ENCODE measurements at regions not wholly inside any gene's neighbourhood (a gene's known extent, or its start where the extent isn't known, plus 50 kb on each side); places are given as distances from the start of the nearest gene placed in this dataset.

DNA sequence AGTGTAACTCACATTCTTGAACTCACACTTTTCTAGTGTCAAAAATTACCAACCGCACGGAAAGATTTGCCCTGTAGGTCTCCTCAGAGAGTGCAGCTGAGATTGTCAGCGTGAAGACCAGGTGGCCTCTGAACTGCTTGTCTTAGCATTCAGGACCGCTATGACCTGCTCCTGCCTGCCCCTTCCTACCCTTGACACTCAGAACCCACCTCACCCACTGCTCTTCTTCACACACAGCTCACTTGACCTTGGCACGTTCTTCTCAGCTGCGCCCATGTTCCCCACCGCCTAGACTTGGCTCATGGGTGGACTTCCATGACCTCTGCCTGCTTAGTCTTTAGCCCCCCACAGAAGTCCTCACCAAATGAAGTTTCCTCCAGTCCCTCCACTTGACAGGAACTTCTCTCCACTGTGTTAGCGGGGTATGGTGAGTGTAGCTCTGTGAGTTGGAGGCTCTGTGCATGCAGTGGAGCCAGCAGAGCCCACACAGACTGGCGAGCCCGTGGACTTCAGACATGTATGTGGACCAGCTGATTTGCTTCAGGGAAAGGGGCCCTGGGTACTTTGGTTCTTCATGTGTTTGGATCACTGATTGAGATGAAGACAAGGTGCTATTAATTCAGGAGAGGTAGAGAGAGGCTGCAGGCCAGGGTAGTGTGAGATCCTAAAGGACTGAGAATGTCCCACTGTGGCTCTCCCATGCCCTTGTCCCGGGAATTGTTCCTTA is 221.3 kb downstream of the OPA1 start:
- Mint-ChIP-seq H3K4me3 (no peak overlapping the region), H3K36me3 (ENCODE audit: low read depth) (no peaks in the 10 kb centered on the region)
- TF ChIP-seq CTCF (conservative IDR thresholded peaks at IDR 0.05) = no peak

GRCh38 chr3:193815246-193816027 is 222.4 kb downstream of the OPA1 start:
- peaks cover 30% of the 10 kb centered on the region for H3K4me1 Mint-ChIP-seq
- TF ChIP-seq CTCF (conservative IDR thresholded peaks at IDR 0.05) = no peak
- H3K4me3 Mint-ChIP-seq = no peak overlapping the region
- H3K27me3 Mint-ChIP-seq (ENCODE audit: low read depth) = peaks cover 58% of the 10 kb centered on the region
- H3K9me3 Mint-ChIP-seq = no peaks in the 10 kb centered on the region
- H3K36me3 Mint-ChIP-seq (ENCODE audit: low read depth) = no peaks in the 10 kb centered on the region
- DNase-seq (ENCODE audit: low read depth, low spot score) = no peak
- H3K27ac Mint-ChIP-seq (ENCODE audit: unreplicated experiment) = no peak overlapping the region

More for the DNA sequence above, 221.3 kb downstream of the OPA1 start:
- DNase-seq (ENCODE audit: low read depth, low spot score) = no peak
- Mint-ChIP-seq H3K27ac (ENCODE audit: unreplicated experiment) (no peak overlapping the region), H3K4me1 (peaks cover 35% of the 10 kb centered on the region), H3K27me3 (ENCODE audit: low read depth) (peaks cover 62% of the 10 kb centered on the region), H3K9me3 (no peaks in the 10 kb centered on the region)

DNA sequence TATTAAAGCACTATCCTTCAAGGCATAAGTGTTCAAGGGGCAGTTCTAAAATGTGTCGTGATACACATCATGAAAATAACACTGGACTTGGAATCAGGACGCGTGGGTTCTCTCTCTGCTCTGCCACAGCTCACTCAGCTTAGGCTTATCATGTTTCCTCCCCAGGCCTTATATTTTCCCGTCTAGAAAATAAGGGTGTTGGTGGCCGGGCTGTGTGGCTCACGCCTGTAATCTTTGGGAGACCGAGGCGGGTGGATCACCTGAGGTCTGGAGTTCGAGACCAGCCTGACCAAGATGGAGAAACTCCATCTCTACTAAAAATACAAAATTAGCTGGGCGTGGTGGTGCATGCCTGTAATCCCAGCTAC is 223.0 kb downstream of the OPA1 start:
- Mint-ChIP-seq H3K27ac (ENCODE audit: unreplicated experiment) (no peak overlapping the region), H3K4me1 (peaks cover 25% of the 10 kb centered on the region), H3K9me3 (no peaks in the 10 kb centered on the region), H3K4me3 (no peak overlapping the region), H3K27me3 (ENCODE audit: low read depth) (peaks cover 52% of the 10 kb centered on the region), H3K36me3 (ENCODE audit: low read depth) (no peaks in the 10 kb centered on the region)
- TF ChIP-seq CTCF (conservative IDR thresholded peaks at IDR 0.05) = no peak
- DNase-seq (ENCODE audit: low read depth, low spot score) = no peak

GRCh38 chr3:193816656-193817311 is 223.8 kb downstream of the OPA1 start:
- no peaks in the 10 kb centered on the region for H3K36me3 Mint-ChIP-seq (ENCODE audit: low read depth)
- no peak for TF ChIP-seq CTCF (conservative IDR thresholded peaks at IDR 0.05)
- peaks cover 25% of the 10 kb centered on the region for H3K4me1 Mint-ChIP-seq
- H3K27ac Mint-ChIP-seq (ENCODE audit: unreplicated experiment) = no peak overlapping the region
- H3K4me3 Mint-ChIP-seq = peak overlapping the region; percentile 10
- H3K27me3 Mint-ChIP-seq (ENCODE audit: low read depth) = peaks cover 46% of the 10 kb centered on the region
- no peaks in the 10 kb centered on the region for H3K9me3 Mint-ChIP-seq
- DNase-seq (ENCODE audit: low read depth, low spot score) = peak; percentile 53

DNA sequence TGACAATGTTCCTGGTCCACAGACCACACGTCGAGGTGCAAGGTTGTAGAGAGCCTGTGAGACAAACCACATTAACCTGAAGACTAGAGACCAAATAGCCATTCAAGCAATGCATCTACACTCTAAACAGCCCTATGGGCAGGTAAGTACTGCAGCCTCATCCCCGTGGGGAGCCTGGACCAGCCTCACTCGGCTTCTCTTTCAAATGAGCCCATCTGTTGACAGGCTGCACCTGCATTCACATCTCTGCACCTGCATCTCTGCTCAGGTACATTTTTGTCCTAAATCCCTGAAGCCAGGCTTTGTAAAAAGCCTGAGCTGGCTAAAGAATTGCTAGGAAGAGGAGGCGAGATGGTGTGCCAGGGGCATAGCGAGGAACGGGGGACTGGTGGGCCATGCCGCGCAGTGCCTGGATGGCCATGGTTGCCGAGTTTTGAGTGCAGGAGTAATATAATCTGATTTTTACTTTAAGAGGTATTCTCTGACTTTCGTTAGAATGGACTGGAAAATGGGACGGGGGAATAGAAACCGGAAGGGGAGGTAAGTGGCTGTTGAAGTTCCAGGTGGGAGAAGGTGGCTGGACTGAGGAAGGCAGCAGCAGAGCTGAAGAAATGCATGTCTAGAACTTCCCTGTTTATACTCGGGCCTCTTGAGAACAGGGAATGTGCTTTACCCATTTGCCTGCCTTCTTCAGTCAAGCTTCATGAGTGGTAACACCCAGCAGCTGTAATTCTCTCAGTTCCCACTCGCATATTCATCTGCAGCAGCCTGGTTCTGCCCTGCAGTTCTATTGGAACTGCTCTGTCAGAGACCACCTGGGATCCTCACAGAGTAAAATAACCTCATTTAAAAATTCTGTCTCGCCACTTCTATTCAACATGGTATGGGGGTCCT is 226.4 kb downstream of the OPA1 start:
- Mint-ChIP-seq H3K27ac (ENCODE audit: unreplicated experiment) (no peak overlapping the region), H3K9me3 (no peaks in the 10 kb centered on the region), H3K27me3 (ENCODE audit: low read depth) (peaks cover 29% of the 10 kb centered on the region), H3K36me3 (ENCODE audit: low read depth) (no peaks in the 10 kb centered on the region), H3K4me1 (peaks cover 19% of the 10 kb centered on the region), H3K4me3 (no peak overlapping the region)
- no peak for TF ChIP-seq CTCF (conservative IDR thresholded peaks at IDR 0.05)
- DNase-seq (ENCODE audit: low read depth, low spot score) = no peak

All from neural crest cell (in vitro differentiated cells).